ENCODE measurements at regions not wholly inside any gene's neighbourhood (a gene's known extent, or its start where the extent isn't known, plus 50 kb on each side); places are given as distances from the start of the nearest gene placed in this dataset.

- no peak for DNase-seq (ENCODE audit: low read depth in 2 of 2)
These were observed 119.7 kb upstream of the NRXN1 start for GRCh38 chr2:51151490-51152140.

DNA sequence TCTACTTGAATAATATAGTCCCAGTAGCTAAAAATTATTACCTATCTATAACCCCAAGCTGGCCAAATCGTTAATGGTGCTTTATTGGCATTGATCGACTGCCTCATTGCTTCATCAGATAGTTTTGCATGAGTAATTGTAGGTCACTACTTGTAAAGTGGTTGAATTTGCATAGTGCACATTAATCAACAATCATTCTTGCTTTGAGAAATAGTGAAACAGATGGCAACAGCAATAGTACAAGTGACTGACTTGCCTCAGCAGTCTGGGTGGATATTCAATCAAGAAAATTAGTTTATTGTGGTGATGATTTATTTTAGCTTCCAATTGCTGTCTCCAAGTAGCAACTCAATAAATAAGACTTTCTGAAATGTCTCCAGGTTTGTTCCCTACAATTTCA is 117.8 kb upstream of the NRXN1 start:
- DNase-seq (ENCODE audit: low read depth in 2 of 2) = no peak

DNA sequence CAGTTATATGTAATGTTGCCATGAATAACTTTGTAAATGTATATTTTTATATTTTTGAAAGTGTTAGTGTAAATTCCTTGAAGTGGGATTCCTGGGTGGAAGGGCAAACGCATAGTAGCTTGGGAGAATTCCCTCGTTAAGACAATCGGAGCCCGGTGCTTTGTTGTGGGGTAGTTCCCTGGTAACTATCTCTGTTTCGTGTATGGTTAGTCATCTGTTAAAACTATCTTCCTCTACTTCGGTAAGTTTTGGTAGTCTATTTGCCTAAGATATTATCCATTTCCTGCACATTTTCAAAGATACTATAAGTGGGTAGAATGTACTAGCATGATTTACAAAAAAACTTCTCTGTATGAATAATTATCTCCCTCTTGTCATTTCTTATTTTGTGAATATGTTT is 113.8 kb upstream of the NRXN1 start:
- no peak for DNase-seq (ENCODE audit: low read depth in 2 of 2)

DNA sequence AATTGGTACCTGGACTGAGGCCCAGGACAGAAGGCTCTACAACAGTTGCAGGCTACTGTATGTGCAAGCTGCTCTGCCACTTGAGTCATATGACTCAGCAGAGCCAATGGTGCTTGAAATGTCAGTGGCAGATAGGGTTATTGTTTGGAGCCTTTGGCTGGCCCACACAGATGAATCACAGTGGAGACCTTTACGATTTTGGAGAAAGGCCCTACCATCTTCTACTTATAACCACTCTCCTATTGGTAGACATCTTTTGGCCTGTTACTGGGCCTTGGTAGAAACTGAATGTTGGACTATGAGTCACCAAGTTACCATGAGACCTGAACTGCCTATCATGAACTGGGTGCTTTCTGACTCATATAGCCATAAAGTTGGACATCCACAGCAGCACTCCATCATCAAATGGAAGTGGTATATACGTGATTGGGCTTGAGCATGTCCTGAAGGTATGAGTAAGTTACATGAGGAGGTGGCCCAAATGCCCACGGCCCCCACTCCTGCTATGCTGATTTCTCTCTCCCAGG is 88.9 kb upstream of the NRXN1 start:
- no peak for DNase-seq (ENCODE audit: low read depth in 2 of 2)

DNA sequence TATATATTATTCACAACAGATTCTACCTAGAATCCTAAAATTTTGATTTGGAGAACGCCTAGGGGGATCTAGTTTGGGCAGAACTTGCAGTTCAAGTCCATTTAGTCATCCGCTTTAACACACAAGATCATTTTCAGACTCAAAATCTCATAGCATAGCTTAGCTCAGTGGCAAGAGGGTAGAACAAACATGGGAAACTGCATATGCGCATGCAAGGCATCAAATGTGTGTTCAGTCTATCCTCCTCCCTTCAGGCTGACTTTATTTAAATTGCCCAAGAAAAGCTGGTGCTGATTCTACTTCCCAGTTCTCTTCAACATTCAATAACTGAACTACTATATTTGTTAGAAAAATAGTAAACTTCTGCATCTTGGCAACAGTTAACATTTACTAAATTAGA is 79.6 kb upstream of the NRXN1 start:
- DNase-seq (ENCODE audit: low read depth in 2 of 2) = no peak

DNA sequence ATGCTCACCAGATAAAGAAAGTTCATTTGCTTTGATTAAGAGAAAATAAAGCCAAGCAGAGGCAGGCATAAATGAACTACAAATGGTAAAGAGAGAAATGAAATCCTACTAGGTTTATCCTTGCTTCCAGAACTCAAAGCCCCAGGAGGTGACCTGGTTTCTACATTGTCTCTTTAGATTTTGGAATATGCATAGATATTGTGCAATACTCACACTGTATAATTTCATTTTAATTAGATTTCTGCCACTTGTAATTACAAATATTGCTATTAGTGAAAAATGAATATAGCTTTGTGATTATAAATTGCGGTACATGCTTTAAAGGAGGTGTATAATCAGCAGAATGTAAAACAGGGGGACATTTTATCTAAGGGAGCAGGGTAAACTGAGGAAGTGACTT is 76.9 kb upstream of the NRXN1 start:
- no peak for DNase-seq (ENCODE audit: low read depth in 2 of 2)

- no peak for DNase-seq (ENCODE audit: low read depth in 2 of 2)
These were observed 75.9 kb upstream of the NRXN1 start for GRCh38 chr2:51107841-51108240.

DNA sequence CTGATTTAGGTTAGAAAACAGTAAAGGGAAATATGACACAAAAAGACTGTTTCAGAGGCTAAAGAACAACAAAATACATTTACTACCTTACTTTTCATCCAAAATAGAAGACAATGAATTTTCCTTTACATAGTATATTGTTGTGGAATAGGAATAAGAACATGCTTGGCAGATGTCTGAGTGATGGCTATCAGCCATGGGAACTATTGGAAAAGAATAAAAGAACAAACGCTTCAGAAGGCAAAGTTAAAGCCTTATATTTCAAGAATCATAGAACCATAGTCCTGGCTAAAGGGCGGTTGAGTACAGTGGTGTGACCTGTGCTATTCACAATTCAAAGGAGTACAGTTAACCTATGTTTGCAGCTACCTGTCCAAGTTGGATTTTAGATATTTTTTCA is 73.9 kb upstream of the NRXN1 start:
- no peak for DNase-seq (ENCODE audit: low read depth in 2 of 2)

- DNase-seq (ENCODE audit: low read depth in 2 of 2) = no peak
These were observed 71.3 kb upstream of the NRXN1 start for GRCh38 chr2:51103205-51103604.

DNA sequence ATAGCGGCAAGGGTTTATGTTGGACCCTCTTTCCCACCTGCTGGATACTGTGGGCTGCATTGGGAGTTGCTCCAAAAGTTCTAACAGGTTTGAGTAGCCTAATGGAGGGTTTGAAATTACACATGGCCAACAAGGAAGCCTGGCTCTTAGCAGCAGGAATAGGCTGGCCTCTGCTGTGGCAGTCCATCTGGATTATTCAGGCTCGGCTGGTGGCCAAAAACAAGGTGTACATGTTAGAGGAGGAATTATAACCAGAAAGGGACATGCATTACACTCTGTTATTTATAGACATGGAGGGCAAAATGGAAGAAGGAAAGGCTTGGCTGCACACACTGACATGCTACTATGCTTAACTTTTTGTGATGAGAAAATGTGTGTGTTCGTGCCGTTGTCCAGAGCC is 61.1 kb upstream of the NRXN1 start:
- DNase-seq (ENCODE audit: low read depth in 2 of 2) = no peak

DNA sequence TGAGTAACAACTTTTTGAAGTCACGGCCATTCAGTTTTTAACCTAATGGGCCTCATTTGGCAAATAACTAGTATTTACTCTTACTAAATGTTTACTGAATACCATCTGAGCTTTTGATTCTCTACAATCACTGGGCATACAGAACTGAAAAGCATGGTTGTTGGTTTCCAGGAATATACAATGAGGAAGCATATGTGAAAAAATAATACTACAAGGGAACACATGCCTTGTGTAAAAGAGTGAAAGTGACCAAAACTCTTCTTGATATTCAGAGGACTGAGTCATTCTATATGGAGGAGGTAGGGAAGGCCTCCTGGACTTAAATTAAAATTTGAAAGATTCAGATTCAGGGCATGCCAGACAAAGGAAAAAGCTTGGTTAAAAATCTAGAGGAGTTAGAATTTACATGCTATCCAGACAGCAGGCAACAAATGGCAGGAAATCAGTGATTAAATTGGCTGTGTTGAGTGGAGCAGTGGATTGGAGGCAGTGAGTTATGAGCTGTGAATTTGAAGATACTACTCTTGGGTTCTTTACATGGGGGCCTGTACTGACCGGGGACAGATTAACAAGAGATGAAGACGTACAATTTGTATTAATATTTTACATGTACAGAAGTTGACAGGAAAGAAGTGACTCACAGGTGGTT is 53.6 kb upstream of the NRXN1 start:
- no peak for DNase-seq (ENCODE audit: low read depth in 2 of 2)

DNA sequence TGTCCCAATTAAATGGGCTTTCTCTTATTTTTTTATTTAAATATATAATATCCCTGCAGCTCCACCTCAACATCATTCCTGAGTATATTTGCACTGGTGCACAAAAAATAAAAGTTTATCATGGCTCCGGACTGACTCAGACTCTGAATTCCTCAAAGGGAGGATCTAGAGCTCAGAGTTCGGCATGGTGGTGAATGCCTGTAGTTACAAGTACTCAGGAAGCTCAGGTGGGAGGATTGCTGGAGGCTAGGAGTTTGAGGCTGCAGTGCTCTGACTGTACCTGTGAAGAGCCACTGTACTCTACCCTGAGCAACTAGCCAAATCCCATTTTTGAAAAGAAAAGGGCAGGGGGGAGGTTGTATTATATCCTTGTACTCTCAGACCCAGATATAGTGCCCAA is 52.8 kb upstream of the NRXN1 start:
- no peak for DNase-seq (ENCODE audit: low read depth in 2 of 2)

All from fibroblast of skin of left biceps (primary cell).